Astrocyte (in vitro differentiated cells and primary cell): ENCODE measurements at regions not wholly inside any gene's neighbourhood (a gene's known extent, or its start where the extent isn't known, plus 50 kb on each side); places are given as distances from the start of the nearest gene placed in this dataset.

ENCODE experiments used
- DNase-seq: peaks from one replicate; pipeline ENCODE4 v3.0.0-alpha.2; 2010; ENCODE audit warnings: low read depth
- FAIRE-seq: peaks from 2 replicates; lab custom pipeline; 2011; peaks lifted over from hg19 to GRCh38; lab: Jason Lieb, UNC
- H2AFZ ChIP-seq: 2 replicates; pipeline ENCODE4 v1.6.0; 2012; ENCODE audit warnings: low read depth, low read length, inconsistent platforms
- H3K27ac ChIP-seq: 2 replicates; pipeline ENCODE4 v1.5.1; 2011; ENCODE audit warnings: low read depth, low read length, inconsistent platforms
- H3K27me3 ChIP-seq: 2 replicates; pipeline ENCODE4 v1.6.0; 2011; ENCODE audit warnings: low read length, inconsistent platforms; ENCODE audit not compliant: insufficient read depth
- H3K36me3 ChIP-seq: 2 replicates; pipeline ENCODE4 v1.5.1; 2011; ENCODE audit warnings: low read length, inconsistent platforms; ENCODE audit not compliant: insufficient read depth
- H3K4me1 ChIP-seq: 2 replicates; pipeline ENCODE4 v1.5.1; 2011; ENCODE audit warnings: low read length, inconsistent platforms; ENCODE audit not compliant: insufficient read depth
- H3K4me2 ChIP-seq: 2 replicates; pipeline ENCODE4 v1.6.0; 2012; ENCODE audit warnings: low read length, inconsistent platforms
- H3K4me3 ChIP-seq: 2 replicates; pipeline ENCODE4 v1.5.1; 2011; ENCODE audit warnings: low read depth, mild to moderate bottlenecking, low read length, inconsistent platforms; ENCODE audit not compliant: insufficient read depth
- H3K79me2 ChIP-seq: 2 replicates; pipeline ENCODE4 v1.6.0; 2012; ENCODE audit warnings: mild to moderate bottlenecking, low read length, inconsistent platforms; ENCODE audit not compliant: insufficient read depth
- H3K9ac ChIP-seq: 2 replicates; pipeline ENCODE4 v1.6.0; 2012; ENCODE audit warnings: mild to moderate bottlenecking, low read length, inconsistent platforms
- H3K9me3 ChIP-seq: 2 replicates; pipeline ENCODE4 v1.5.1; 2012; ENCODE audit warnings: low read depth, mild to moderate bottlenecking, low read length, inconsistent platforms; ENCODE audit not compliant: insufficient read depth
- H4K20me1 ChIP-seq: 2 replicates; pipeline ENCODE4 v1.6.0; 2012; ENCODE audit warnings: low read length, inconsistent platforms; ENCODE audit not compliant: insufficient read depth
- H3K27ac Mint-ChIP-seq: one replicate; pipeline ENCODE4 v1.8.0; 2021; ENCODE audit warnings: mild to moderate bottlenecking, mixed read lengths; ENCODE audit not compliant: unreplicated experiment
- H3K27me3 Mint-ChIP-seq: one replicate; pipeline ENCODE4 v1.8.0; 2021; ENCODE audit warnings: low read depth, mixed read lengths; ENCODE audit not compliant: unreplicated experiment
- H3K36me3 Mint-ChIP-seq: one replicate; pipeline ENCODE4 v1.8.0; 2021; ENCODE audit warnings: low read depth, mixed read lengths; ENCODE audit not compliant: unreplicated experiment
- H3K4me1 Mint-ChIP-seq: one replicate; pipeline ENCODE4 v1.8.0; 2021; ENCODE audit warnings: low read depth, mixed read lengths; ENCODE audit not compliant: unreplicated experiment
- H3K4me3 Mint-ChIP-seq: one replicate; pipeline ENCODE4 v1.8.0; 2021; ENCODE audit warnings: mild to moderate bottlenecking, moderate library complexity, mixed read lengths; ENCODE audit not compliant: unreplicated experiment
- H3K9me3 Mint-ChIP-seq: one replicate; pipeline ENCODE4 v1.8.0; 2021; ENCODE audit warnings: mild to moderate bottlenecking, mixed read lengths; ENCODE audit not compliant: unreplicated experiment
- CTCF ChIP-seq: IDR thresholded peaks from 2 replicates; pipeline ENCODE4 v1.5.1; 2011; ENCODE audit warnings: low read depth, mild to moderate bottlenecking, inconsistent platforms, low read length, moderate library complexity; ENCODE audit not compliant: insufficient read depth
- EZH2 ChIP-seq: IDR thresholded peaks from 2 replicates; pipeline ENCODE4 v1.6.1; 2012; ENCODE audit warnings: mild to moderate bottlenecking, low read length, inconsistent platforms; ENCODE audit not compliant: insufficient read depth

DNA sequence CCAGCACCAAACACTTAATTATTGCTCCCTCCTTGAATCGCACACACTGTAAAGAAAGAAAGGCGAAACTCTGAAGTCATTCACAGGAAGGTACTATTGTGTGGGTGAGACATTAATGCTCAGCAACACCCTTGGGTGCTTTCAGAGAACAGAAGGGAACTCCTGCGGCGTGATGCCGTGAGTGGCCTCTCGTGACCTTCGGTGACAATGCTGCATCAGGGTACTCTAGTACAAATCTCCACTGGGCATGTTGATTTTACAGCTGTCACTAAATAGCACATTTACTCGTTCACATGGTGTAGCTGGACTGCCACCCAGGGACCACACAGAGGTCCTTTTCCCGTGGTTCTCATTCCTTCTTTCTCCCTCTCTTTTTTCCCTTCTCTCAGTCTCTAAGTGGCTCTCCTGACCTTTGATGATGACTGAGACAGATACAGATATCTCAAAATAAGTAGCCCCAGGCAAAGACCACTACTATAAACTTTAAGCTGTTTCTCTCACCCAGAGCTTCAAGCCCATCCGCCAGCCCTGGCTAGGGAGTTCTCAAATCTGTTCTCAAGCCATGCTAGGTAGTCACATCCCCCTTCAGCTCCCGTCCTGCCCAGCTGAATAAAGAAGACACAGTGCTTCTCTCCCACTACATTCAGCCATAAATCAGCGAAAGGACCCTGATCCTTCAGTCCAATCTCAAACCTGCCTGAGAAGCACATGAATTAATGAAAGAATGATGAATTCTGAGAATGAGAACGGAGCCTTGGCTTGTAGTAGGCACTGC is 223.4 kb upstream of the FMN2 start:
- H2AFZ ChIP-seq, result peak overlapping the region; percentile 4
- Mint-ChIP-seq H3K4me3 (no peak overlapping the region), H3K27ac (no peak overlapping the region), H3K27me3 (no peaks in the 10 kb centered on the region), H3K9me3 (no peaks in the 10 kb centered on the region), H3K36me3 (no peaks in the 10 kb centered on the region), H3K4me1 (no peaks in the 10 kb centered on the region)
- no peaks in the 10 kb centered on the region for H3K36me3 ChIP-seq
- H3K9me3 ChIP-seq, result no peaks in the 10 kb centered on the region
- H3K27me3 ChIP-seq, result no peaks in the 10 kb centered on the region
- no peak for DNase-seq
- no peaks in the 10 kb centered on the region for H3K4me1 ChIP-seq
- H3K9ac ChIP-seq, result no peak overlapping the region
- no peak overlapping the region for H3K27ac ChIP-seq
- H4K20me1 ChIP-seq, result no peaks in the 10 kb centered on the region
- H3K4me2 ChIP-seq, result no peak overlapping the region
- FAIRE-seq, result no peak
- no peaks in the 10 kb centered on the region for H3K79me2 ChIP-seq
- TF ChIP-seq EZH2 (no peak), CTCF (no peak)
- H3K4me3 ChIP-seq, result no peak overlapping the region

DNA sequence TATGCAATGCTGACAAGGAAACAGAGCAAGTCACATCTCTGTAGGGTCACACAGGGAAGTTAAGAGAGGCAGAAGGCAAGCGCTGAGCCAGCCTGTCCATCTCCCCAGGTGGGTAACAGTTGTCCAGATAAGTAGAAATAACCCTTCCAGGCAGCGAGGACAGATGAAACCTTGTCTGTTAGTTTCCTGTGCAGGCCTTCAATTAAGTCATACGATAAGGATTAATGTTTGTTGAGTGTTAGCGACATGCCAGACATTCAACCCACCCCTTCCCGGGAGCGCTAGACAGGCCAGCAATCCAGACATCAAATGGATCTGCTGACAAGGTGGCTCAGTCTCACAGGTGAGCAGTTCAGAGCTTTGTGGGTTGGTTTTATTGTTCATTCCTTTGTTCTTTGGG is 221.5 kb upstream of the FMN2 start:
- H3K9ac ChIP-seq, result no peak overlapping the region
- H3K27ac ChIP-seq, result no peak overlapping the region
- DNase-seq (no peak), FAIRE-seq (no peak)
- no peaks in the 10 kb centered on the region for H3K36me3 ChIP-seq
- no peak overlapping the region for H3K4me3 ChIP-seq
- no peaks in the 10 kb centered on the region for H3K4me1 ChIP-seq
- H2AFZ ChIP-seq, result no peak overlapping the region
- no peaks in the 10 kb centered on the region for H3K79me2 ChIP-seq
- H3K9me3 ChIP-seq, result no peaks in the 10 kb centered on the region
- no peaks in the 10 kb centered on the region for H4K20me1 ChIP-seq
- Mint-ChIP-seq H3K4me3 (no peak overlapping the region), H3K27me3 (no peaks in the 10 kb centered on the region), H3K9me3 (no peaks in the 10 kb centered on the region), H3K36me3 (no peaks in the 10 kb centered on the region), H3K4me1 (no peaks in the 10 kb centered on the region), H3K27ac (no peak overlapping the region)
- H3K27me3 ChIP-seq, result no peaks in the 10 kb centered on the region
- TF ChIP-seq EZH2 (no peak), CTCF (no peak)
- no peak overlapping the region for H3K4me2 ChIP-seq

GRCh38 chr1:239872626-239873025 is 219.1 kb upstream of the FMN2 start:
- TF ChIP-seq EZH2 (no peak), CTCF (no peak)
- DNase-seq (no peak), FAIRE-seq (no peak)
- Histone ChIP-seq H3K9me3 (no peaks in the 10 kb centered on the region), H2AFZ (no peak overlapping the region), H4K20me1 (no peaks in the 10 kb centered on the region), H3K27me3 (no peaks in the 10 kb centered on the region), H3K4me2 (no peak overlapping the region), H3K4me3 (no peak overlapping the region), H3K27ac (no peak overlapping the region), H3K4me1 (no peaks in the 10 kb centered on the region), H3K36me3 (no peaks in the 10 kb centered on the region), H3K79me2 (no peaks in the 10 kb centered on the region), H3K9ac (no peak overlapping the region)
- Mint-ChIP-seq H3K36me3 (no peaks in the 10 kb centered on the region), H3K27ac (no peak overlapping the region), H3K9me3 (no peaks in the 10 kb centered on the region), H3K4me1 (no peaks in the 10 kb centered on the region), H3K27me3 (no peaks in the 10 kb centered on the region), H3K4me3 (no peak overlapping the region)
